ENCODE measurements at regions not wholly inside any gene's neighbourhood (a gene's known extent, or its start where the extent isn't known, plus 50 kb on each side); places are given as distances from the start of the nearest gene placed in this dataset.
"Not testable (repeated sequence)": the region's sequence is repeated elsewhere in the genome, so short reads cannot be mapped to it uniquely, and the experiment has no call there.

DNA sequence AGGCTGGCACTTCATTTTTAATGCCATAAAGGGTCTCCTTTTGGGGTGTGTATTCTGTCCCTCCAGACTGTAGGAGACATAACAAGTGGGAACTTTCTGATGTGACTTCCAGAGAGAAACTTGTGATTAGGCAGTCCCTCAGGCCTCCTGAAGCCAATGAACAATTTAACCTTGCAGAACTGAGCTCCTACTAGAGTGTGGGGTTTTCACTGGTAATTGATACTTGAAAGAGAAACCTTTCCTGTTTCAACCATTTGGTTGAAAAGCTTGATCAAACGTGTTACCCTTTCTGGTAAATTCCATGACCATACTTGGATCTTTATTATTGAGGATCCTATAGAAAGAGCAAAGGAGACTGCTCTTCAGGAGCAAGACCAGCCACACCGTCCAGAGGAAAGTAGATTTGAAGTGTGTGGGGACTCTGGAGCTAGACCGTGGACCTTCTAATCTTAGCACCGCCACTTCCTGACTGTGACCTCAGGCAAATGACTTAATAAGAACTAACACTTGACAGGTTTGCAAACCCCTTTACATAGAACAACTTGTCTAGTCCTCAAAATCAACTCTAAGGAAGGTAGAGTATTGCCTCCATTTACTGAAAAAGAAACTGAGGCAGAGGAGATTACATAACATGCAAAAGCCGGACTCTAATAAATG lies 69.9 kb upstream of the GDNF start:
- DNase-seq (ENCODE audit: low spot score), result not testable (repeated sequence)

DNA sequence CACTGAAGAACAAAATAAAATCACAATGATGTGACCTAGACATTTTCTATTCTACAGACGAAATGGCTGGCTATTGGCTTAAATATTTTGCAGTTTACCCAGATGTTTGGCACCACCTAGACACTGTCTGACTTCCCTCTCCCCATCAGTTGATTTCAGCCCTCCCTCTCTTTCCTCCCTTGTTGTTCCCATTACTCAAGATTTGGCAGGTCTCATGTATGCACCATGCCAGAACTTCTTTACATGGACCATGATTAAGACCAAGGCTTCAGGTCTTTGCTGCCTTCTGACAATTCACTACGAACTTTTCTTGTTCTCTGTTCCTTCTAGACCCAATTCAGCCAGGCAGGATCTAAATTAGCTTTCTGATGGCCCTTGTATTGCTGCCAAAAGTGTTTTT lies 66.6 kb upstream of the GDNF start:
- DNase-seq (ENCODE audit: low spot score), result no peak

- no peak for DNase-seq (ENCODE audit: low spot score)
These were observed 65.4 kb upstream of the GDNF start for GRCh38 chr5:37905230-37905629.

GRCh38 chr5:37902323-37902722 lies 62.5 kb upstream of the GDNF start:
- no peak for DNase-seq (ENCODE audit: low spot score)

GRCh38 chr5:37900692-37901091 lies 60.9 kb upstream of the GDNF start:
- DNase-seq (ENCODE audit: low spot score), result peak; percentile 49

DNA sequence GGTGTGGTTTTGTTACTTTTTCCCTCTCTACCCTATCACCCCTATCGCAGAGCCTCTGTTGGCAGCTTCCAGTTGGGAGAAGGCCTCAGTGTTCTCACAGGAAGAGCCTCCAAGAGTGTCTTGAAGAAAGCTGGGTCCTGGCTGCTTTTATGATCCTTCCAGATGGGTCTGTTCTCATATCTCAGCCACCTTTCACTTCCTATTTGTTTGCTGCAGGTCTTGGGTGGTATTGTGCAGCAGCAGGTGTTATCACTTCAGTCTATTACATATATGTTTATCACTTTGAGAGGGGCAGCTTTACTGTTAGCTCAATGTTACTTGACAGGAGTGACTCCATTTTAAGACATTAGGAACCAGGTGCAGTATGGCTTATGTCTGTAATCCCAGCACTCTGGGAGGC lies 59.2 kb upstream of the GDNF start:
- DNase-seq (ENCODE audit: low spot score), result no peak

- no peak for DNase-seq (ENCODE audit: low spot score)
These were observed 56.3 kb upstream of the GDNF start for GRCh38 chr5:37896159-37896558.

DNA sequence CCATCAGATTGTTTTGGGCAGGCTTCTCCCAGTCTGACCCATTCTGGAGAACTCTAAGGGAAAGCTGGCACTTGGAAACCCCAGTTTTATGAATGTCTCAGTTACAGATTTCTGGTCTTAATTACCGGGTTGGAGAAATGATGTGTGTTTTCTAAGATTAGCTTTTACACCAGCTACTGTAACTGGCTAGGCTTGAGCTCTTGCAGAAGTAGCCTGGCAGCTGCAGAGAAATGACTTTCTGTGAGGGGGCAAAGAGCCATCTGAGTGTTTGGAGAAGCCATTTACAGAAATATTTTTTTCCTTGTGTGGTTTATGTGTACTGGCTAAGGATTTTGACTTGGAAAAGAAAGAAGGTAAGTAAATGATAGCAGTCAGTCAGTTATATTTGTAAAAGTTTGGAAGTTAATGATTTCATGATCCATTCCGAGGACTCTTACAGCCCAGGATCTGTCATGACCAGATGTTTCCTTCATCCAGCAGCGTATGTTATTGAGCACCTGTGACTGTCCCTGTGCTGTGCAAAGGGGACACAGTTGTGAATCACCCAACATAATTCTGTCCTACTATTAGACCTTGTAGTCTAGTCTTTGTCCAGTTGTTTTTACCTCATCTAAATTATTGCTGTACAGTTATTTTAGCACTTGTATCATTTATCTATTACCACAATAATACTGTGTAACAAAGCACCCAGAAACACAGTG lies 53.7 kb upstream of the GDNF start:
- no peak for DNase-seq (ENCODE audit: low spot score)

DNA sequence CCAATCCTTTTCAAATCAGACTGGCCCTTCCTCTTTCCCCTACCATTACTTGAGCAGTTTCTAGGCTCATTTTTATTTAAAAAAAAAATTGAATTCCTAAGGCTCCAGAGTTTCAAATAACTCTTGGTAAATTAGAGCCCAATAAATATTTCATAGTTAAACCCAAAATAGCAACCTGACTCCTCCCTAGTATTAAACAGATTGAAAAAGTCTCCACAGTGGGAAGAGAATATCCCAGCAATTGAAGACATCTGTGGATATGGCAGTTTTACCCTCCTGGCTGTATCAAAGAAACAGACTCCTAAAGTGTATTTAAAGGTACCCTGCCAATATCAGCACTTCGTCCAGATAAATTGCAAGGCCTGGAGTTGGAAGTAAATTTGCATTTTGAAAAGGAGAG lies 52.7 kb upstream of the GDNF start:
- DNase-seq (ENCODE audit: low spot score), result no peak

DNA sequence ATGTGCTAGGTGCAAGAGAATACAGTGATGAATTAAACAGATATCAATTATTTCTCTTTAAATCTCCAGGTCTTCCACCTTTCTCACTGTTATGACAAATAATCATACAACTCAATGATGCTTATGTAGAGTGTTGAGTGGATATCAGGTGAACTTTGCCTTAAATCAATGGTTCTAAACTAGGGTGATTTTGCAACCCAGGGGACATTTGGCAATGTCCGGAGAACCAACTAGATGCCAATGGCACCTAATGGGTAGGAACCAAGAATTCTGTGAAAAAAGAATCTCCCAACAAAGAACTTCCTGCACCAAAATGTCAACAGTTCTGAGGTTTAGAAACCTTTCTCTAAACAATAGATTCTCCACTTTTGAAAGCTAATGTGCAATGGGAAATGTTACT lies 52.0 kb upstream of the GDNF start:
- DNase-seq (ENCODE audit: low spot score), result no peak

- DNase-seq (ENCODE audit: low spot score), result peak; percentile 91
These were observed 49.9 kb upstream of the GDNF start for GRCh38 chr5:37889612-37890317.

Data from kidney tubule cell (primary cell).